ENCODE measurements at regions not wholly inside any gene's neighbourhood (a gene's known extent, or its start where the extent isn't known, plus 50 kb on each side); places are given as distances from the start of the nearest gene placed in this dataset.
"Not testable (repeated sequence)": the region's sequence is repeated elsewhere in the genome, so short reads cannot be mapped to it uniquely, and the experiment has no call there.

DNA sequence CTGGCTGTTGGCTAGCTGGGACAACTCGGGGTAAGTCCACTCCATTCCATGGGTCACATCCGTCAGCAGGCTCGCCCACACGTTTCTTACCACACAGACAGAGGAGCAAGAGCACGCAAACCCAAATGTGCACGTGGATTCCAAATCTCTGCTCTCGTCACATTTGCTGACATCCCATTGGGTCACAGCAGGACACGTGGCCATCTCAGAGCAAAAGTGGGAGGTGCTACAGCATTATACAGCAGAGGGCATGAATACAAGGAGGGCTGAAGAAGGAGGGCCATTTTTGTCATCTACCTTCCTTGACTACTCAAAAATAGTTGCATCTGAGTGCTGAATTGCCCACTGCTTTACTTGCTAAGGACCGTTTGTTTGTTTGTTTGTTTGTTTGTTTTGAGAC lies 84.7 kb downstream of the RBBP6 start:
- DNase-seq = no peak

DNA sequence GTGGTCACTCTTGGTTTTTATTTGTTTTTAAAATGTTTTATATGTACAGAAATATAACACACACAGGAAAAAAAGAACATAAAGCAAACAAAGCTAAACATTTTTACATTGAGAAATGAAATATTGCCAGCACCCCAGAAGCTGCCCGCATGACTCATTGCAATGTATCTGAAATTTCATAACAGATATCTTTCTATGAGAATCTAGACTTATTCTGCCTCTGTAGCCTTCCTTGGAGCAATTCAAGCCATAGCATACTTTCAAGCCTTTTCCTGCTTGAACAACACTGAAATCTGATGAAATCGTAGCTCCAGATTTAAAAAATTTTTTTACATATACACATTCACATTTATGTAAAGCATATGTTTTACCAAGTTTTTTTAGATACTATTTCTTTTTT lies 86.9 kb downstream of the RBBP6 start:
- no peak for DNase-seq

GRCh38 chr16:24634919-24635318 lies 94.5 kb upstream of the TNRC6A start:
- no peak for DNase-seq

GRCh38 chr16:24635900-24636610 lies 93.4 kb upstream of the TNRC6A start:
- peak; percentile 29 for DNase-seq

DNA sequence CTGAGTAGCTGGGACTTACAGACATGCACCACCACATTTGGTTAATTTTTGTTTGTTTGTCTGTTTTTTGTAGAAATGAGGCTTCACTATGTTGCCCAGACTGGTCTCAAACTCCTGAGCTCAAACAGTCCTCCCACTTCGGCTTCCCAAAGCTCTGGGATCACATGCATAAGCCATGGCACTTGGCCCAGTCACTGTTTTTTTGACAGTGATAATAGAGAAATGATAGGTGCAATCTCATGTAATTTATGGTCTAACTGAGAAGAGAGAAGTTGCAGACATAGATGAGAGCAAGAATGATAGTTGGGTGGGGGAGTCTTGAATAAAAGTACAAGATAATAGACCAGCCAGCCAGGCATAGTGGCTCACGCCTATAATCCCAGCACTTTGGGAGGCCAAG lies 89.7 kb upstream of the TNRC6A start:
- DNase-seq = no peak

GRCh38 chr16:24643489-24643888 lies 86.0 kb upstream of the TNRC6A start:
- DNase-seq = no peak

DNA sequence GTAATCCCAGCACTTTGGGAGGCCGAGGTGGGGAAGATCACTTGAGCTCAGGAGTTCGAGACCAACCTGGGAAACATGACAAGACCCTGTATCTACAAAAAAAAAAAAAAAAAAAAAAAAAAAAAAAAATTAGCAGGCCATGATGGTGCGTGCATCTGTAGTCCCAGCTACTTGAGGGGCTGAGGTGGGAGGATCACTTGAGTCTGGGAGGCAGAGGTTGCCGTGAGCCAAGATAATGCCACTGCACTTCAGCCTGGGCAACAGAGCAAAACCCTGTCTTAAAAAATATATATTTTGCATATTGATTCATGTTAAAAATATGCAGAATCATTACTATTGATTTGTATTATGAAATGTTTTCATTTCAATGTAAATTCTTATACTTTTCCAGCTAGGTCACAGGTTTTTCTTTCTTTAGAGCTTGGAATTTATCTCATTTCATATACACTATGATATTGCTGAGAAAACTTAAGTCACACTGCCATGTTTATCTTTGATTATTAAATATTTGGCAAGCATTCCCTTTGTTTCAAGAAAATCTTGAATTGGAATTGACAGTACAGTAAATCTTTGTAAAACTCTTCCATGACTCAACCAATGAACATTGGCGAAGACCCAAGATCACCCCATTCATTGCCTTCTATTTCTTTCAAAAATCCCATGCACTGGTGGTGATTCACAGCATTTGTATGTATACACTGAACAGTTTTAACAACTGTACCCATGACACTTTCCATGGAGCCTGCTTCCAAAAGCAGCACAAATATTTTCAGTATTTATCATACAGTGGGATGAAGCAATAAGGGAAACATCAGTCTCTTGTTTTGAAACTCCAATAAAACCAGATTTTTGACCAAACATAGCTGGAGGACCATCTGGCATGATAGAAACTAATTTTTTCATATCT lies 83.5 kb upstream of the TNRC6A start:
- DNase-seq = no peak

DNA sequence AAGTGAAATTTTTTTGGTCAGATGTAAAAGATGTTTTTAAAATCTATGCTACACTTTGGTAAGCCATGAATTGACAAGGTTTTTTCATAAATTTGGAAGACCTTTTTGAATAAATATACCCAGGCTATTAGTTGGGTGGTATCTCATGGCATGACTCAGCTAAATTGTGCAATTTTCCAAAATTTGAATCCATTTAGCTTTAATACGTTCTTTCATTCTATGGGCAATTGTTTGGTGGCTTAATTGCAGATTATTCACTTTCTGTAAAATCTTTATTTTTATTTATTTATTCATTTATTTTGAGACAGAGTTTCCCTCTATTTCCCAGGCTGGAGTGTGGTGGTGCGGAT lies 82.8 kb upstream of the TNRC6A start:
- DNase-seq = no peak

GRCh38 chr16:24652209-24652712 lies 77.2 kb upstream of the TNRC6A start:
- no peak for DNase-seq

DNA sequence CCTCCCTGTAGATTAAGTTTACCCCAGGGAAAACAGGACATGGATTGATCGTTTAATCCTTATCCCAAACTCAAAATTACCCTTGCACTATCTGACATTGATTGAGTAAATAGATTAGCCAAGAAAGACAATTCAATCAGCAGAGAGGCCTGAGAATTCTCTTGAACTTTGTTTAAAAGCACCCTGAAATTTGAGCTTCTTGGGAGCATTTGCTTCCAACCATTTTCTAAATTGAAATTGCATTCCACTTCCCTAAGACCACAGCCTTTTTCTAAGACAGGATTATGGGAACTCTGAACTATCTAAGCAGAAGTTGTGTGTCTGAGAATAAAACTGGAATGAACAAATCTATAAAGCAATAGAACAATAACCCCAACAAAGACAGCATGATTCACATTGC lies 76.6 kb upstream of the TNRC6A start:
- no peak for DNase-seq

- no peak for DNase-seq
Measured at GRCh38 chr16:24653725-24654124, 75.7 kb upstream of the TNRC6A start.

DNA sequence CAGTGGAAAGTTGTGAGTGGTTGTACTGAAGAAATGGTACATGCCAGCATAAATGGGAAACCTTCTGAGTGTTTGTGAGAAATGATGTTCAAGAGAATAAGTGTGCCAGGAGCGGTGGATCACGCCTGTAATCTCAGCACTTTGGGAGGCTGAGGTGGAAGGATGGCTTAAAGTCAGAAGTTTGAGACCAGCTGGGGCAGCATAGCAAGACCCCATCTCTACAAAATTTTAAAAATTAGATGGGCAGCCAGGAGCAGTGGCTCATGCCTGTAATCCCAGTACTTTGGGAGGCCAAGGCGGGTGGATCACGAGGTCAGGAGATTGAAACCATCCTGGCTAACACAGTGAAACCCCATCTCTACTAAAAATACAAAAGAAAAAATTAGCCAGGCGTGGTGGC lies 63.5 kb upstream of the TNRC6A start:
- not testable (repeated sequence) for DNase-seq

GRCh38 chr16:24667244-24667764 lies 62.1 kb upstream of the TNRC6A start:
- DNase-seq = no peak

- DNase-seq = no peak
Measured at GRCh38 chr16:24668481-24669061, 60.9 kb upstream of the TNRC6A start.

GRCh38 chr16:24670623-24671454 lies 58.6 kb upstream of the TNRC6A start:
- peak; percentile 75 for DNase-seq

GRCh38 chr16:24671455-24671954 lies 57.9 kb upstream of the TNRC6A start:
- DNase-seq = no peak

GRCh38 chr16:24673155-24673554 lies 56.3 kb upstream of the TNRC6A start:
- DNase-seq = no peak

DNA sequence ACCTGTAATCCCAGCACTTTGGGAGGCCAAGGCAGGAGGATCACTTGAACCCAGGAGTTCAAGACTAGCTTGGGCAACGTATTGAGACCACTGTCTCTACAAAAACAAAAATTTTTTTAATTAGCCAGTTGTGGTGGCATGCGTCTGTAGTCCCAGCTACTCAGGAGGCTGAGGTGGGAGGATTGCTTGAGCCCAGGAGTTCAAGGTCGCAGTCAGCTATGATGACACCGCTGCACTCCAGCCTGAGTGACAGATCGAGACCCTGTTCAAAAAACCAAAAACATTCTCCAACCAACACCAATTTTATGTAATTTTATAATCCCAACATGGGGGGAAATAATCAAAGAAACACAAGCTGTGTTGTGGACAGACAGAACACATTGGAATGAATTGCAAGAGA lies 54.6 kb upstream of the TNRC6A start:
- DNase-seq = no peak

DNA sequence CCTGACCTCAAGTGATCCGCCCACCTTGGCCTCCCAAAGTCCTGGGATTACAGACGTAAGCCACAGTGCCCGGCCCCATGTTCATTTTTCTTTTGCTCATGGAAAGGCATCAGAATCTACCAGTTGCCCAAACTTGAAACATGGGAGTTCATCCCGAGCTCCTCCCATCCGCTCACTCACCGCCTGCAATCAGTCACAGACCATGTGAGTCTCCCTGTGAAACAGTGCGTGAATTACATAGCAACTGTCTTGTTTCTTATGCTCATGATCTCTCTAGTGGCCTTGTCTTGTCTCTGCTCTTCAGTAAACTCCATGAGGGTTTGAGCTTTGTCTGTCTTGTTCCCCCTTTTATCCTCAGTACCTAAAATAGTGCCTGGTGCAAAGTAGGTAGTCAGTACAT lies 52.1 kb upstream of the TNRC6A start:
- DNase-seq = no peak

Measured in DMS79 (cell line).